ENCODE measurements at regions not wholly inside any gene's neighbourhood (a gene's known extent, or its start where the extent isn't known, plus 50 kb on each side); places are given as distances from the start of the nearest gene placed in this dataset.
"Not testable (repeated sequence)": the region's sequence is repeated elsewhere in the genome, so short reads cannot be mapped to it uniquely, and the experiment has no call there.

- Histone ChIP-seq H3K4me3 (ENCODE audit: low read depth, low read length) (no peak overlapping the region), H3K36me3 (ENCODE audit: insufficient read depth) (no peaks in the 10 kb centered on the region), H3K27ac (ENCODE audit: low read depth) (no peak overlapping the region), H3K4me1 (ENCODE audit: insufficient read depth) (no peaks in the 10 kb centered on the region)
- DNase-seq (ENCODE audit: extremely low spot score), result no peak
These were observed 853.7 kb downstream of the PLOD2 start for GRCh38 chr3:145307272-145307671.

GRCh38 chr3:145313751-145314150 is 847.2 kb downstream of the PLOD2 start:
- no peaks in the 10 kb centered on the region for H3K4me1 ChIP-seq (ENCODE audit: insufficient read depth)
- H3K27ac ChIP-seq (ENCODE audit: low read depth), result no peak overlapping the region
- WGBS, result 66% methylated on average over 2 of the region's 2 CpGs
- no peak for DNase-seq (ENCODE audit: extremely low spot score)
- no peaks in the 10 kb centered on the region for H3K36me3 ChIP-seq (ENCODE audit: insufficient read depth)
- H3K4me3 ChIP-seq (ENCODE audit: low read depth, low read length), result no peak overlapping the region

DNA sequence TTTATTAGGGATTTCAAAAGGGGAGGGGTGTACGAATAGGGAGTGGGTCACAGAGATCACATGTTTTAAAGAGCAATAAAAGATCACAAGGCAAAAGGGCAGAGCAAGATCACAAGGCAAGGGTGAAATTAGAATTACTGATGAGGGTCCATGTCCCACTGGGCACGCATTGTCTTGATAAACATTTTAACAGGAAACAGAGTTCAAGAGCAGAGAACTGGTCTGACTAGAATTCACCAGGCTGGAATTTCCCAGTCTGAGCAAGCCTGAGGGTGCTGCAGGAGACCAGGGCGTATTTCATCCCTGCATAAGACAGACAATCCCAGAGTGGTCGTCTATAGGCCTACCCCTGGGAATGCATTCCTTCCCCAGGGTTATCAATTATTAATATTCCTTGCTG is 844.7 kb downstream of the PLOD2 start:
- H3K4me1 ChIP-seq (ENCODE audit: insufficient read depth); H3K36me3 ChIP-seq (ENCODE audit: insufficient read depth); H3K4me3 ChIP-seq (ENCODE audit: low read depth, low read length); H3K27ac ChIP-seq (ENCODE audit: low read depth); DNase-seq (ENCODE audit: extremely low spot score): not testable (repeated sequence)
- 54% methylated on average over 4 of the region's 4 CpGs for WGBS

DNA sequence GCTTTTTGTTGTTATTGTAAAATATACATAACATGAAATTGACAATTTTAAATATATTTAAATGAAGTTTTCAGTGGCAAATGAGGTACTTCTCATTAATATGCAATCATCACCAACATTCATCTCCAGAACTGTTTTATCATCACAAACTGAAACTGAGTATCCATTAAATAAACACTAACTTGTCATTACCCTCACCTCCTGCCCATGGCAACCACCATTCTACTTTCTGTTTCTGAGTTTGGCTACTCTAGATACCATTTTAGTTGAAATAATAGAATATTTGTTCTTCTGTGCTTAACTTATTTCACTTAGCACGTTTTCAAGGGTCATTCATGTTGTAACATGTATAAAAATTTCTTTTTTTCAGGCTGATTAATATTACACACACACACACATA is 834.3 kb downstream of the PLOD2 start:
- Histone ChIP-seq H3K27ac (ENCODE audit: low read depth) (no peak overlapping the region), H3K36me3 (ENCODE audit: insufficient read depth) (no peaks in the 10 kb centered on the region), H3K4me3 (ENCODE audit: low read depth, low read length) (no peak overlapping the region), H3K4me1 (ENCODE audit: insufficient read depth) (no peaks in the 10 kb centered on the region)
- no peak for DNase-seq (ENCODE audit: extremely low spot score)
- WGBS, result 61% methylated on average over 1 of the region's 1 CpG

DNA sequence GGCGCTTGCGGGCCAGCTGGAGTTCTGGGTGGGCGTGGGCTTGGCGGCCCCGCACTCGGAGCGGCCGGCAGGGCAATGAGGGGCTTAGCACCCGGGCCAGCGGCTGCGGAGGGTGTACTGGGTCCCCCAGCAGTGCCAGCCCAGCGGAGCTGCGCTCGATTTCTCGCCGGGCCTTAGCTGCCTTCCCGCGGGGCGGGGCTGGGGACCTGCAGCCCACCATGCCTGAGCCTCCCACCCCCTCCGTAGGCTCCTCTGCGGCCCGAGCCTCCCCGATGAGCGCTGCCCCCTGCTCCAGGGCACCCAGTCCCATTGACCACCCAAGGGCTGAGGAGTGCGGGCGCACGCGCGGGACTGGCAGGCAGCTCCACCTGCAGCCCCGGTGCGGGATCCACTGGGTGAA is 827.6 kb downstream of the PLOD2 start:
- H3K27ac ChIP-seq (ENCODE audit: low read depth); H3K4me3 ChIP-seq (ENCODE audit: low read depth, low read length); H3K4me1 ChIP-seq (ENCODE audit: insufficient read depth); H3K36me3 ChIP-seq (ENCODE audit: insufficient read depth); DNase-seq (ENCODE audit: extremely low spot score): not testable (repeated sequence)
- 93% methylated on average over 31 of the region's 31 CpGs for WGBS

DNA sequence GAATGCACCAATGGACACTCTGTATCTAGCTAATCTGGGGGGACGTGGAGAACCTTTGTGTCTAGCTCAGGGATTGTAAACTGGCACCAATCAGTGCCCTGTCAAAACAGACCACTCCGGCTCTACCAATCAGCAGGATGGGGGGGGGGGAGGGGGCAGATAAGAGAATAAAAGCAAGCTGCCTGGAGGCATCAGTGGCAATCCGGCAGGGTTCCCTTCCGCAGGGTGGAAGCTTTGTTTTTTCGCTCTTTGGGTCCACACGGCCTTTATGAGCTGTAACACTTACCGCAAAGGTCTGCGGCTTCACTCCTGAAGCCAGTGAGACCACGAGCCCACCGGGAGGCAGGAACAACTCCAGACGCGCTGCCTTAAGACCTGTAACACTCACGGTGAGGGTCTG is 827.1 kb downstream of the PLOD2 start:
- H3K27ac ChIP-seq (ENCODE audit: low read depth), result no peak overlapping the region
- 88% methylated on average over 13 of the region's 13 CpGs for WGBS
- no peak for DNase-seq (ENCODE audit: extremely low spot score)
- no peaks in the 10 kb centered on the region for H3K4me1 ChIP-seq (ENCODE audit: insufficient read depth)
- H3K4me3 ChIP-seq (ENCODE audit: low read depth, low read length), result no peak overlapping the region
- H3K36me3 ChIP-seq (ENCODE audit: insufficient read depth), result no peaks in the 10 kb centered on the region

DNA sequence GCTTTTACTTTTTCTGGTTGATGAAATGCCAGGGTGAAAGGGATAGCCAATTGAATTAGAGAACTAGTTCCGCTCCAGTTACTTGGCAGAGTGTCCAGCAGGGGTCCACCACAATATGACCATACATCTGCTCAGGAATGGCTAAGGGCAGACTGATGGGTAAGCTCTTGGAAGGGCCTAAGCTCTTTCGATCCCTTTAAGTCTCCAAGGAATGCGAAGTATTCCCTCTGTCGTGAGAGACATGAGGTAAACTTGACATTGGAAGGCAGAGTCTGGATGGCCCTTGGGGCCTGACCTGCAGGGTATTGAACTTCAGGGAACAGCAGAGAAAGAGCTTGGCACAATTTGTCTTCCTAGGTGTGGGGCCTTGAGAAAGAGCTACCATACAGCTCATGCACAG is 805.8 kb downstream of the PLOD2 start:
- no peak overlapping the region for H3K4me3 ChIP-seq (ENCODE audit: low read depth, low read length)
- no peaks in the 10 kb centered on the region for H3K4me1 ChIP-seq (ENCODE audit: insufficient read depth)
- no peak overlapping the region for H3K27ac ChIP-seq (ENCODE audit: low read depth)
- H3K36me3 ChIP-seq (ENCODE audit: insufficient read depth), result no peaks in the 10 kb centered on the region
- DNase-seq (ENCODE audit: extremely low spot score), result no peak
- WGBS, result 86% methylated on average over 4 of the region's 4 CpGs

DNA sequence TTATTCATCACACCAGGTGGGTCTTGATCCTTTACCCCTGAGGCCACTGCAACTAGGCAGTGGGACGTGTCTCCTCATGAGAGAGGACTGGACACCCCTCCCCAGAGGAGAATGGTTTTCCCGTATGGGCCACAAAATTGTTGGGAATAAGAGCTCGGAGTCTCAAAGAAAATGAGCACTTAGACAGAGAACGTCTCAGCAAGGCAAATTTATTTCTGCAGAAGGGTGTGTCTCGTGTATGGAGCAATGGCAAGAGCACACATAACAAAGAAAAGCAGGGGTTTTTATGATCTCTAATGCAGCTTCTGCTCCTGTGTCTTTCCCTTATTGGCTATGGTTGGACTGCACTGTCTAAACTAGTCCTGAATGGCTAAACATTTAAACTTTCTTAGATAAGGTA is 803.5 kb downstream of the PLOD2 start:
- Histone ChIP-seq H3K4me3 (ENCODE audit: low read depth, low read length) (no peak overlapping the region), H3K4me1 (ENCODE audit: insufficient read depth) (no peaks in the 10 kb centered on the region), H3K27ac (ENCODE audit: low read depth) (no peak overlapping the region), H3K36me3 (ENCODE audit: insufficient read depth) (no peaks in the 10 kb centered on the region)
- WGBS, result 92% methylated on average over 5 of the region's 5 CpGs
- no peak for DNase-seq (ENCODE audit: extremely low spot score)

- WGBS, result 60% methylated on average over 1 of the region's 1 CpG
- Histone ChIP-seq H3K36me3 (ENCODE audit: insufficient read depth) (no peaks in the 10 kb centered on the region), H3K4me1 (ENCODE audit: insufficient read depth) (no peaks in the 10 kb centered on the region), H3K27ac (ENCODE audit: low read depth) (no peak overlapping the region), H3K4me3 (ENCODE audit: low read depth, low read length) (no peak overlapping the region)
- DNase-seq (ENCODE audit: extremely low spot score), result no peak
These were observed 801.9 kb downstream of the PLOD2 start for GRCh38 chr3:145359040-145359439.

- no peak for DNase-seq (ENCODE audit: extremely low spot score)
- WGBS, result 96% methylated on average over 2 of the region's 2 CpGs
- no peak overlapping the region for H3K27ac ChIP-seq (ENCODE audit: low read depth)
- H3K4me3 ChIP-seq (ENCODE audit: low read depth, low read length), result no peak overlapping the region
- H3K36me3 ChIP-seq (ENCODE audit: insufficient read depth), result no peaks in the 10 kb centered on the region
- H3K4me1 ChIP-seq (ENCODE audit: insufficient read depth), result no peaks in the 10 kb centered on the region
These were observed 792.2 kb downstream of the PLOD2 start for GRCh38 chr3:145368748-145369147.

DNA sequence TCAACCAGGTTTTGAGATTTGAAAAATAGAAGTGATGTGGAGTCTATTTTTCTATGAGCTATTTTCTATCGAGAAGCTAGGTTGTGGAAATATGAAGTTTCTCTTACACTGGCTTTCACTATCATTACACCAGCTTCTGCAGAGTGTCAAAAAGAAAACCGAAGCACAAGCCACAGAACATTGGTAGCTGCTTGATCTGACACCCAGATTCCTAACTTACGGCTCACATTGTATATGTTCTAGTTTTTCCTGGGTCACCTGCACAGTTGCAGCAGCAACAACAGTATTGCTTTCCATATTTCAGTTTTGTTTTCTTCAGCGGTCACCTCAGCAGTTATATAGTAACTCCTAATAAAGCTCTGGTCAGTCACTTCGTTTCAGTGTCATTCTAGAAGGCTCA is 790.1 kb downstream of the PLOD2 start:
- 78% methylated on average over 5 of the region's 5 CpGs for WGBS
- DNase-seq (ENCODE audit: extremely low spot score), result no peak
- H3K27ac ChIP-seq (ENCODE audit: low read depth), result no peak overlapping the region
- no peak overlapping the region for H3K4me3 ChIP-seq (ENCODE audit: low read depth, low read length)
- H3K36me3 ChIP-seq (ENCODE audit: insufficient read depth), result no peaks in the 10 kb centered on the region
- no peaks in the 10 kb centered on the region for H3K4me1 ChIP-seq (ENCODE audit: insufficient read depth)

DNA sequence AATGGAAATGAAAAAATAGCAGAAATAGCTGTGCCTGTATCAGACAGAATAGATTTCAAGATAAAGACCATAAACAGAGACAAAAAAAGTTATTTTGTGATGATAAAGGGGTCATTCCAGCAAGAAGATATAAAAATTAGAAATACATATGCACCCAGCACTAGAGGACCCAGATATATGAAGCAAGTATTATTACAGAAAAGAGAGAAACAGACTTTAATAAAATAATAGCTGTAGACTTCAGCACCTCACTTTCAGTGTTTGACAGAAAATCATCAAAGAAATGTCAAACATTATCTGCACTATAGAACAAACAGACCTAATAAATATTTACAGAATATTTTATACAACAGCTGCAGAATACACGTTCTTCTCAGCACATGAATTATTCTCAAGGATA is 783.7 kb downstream of the PLOD2 start:
- no peak overlapping the region for H3K4me3 ChIP-seq (ENCODE audit: low read depth, low read length)
- no peaks in the 10 kb centered on the region for H3K4me1 ChIP-seq (ENCODE audit: insufficient read depth)
- WGBS, result 48% methylated on average over 1 of the region's 1 CpG
- no peaks in the 10 kb centered on the region for H3K36me3 ChIP-seq (ENCODE audit: insufficient read depth)
- H3K27ac ChIP-seq (ENCODE audit: low read depth), result no peak overlapping the region
- DNase-seq (ENCODE audit: extremely low spot score), result no peak

- Histone ChIP-seq H3K27ac (ENCODE audit: low read depth) (no peak overlapping the region), H3K4me1 (ENCODE audit: insufficient read depth) (no peaks in the 10 kb centered on the region), H3K36me3 (ENCODE audit: insufficient read depth) (no peaks in the 10 kb centered on the region), H3K4me3 (ENCODE audit: low read depth, low read length) (no peak overlapping the region)
- no peak for DNase-seq (ENCODE audit: extremely low spot score)
- 73% methylated on average over 3 of the region's 3 CpGs for WGBS
These were observed 777.6 kb downstream of the PLOD2 start for GRCh38 chr3:145383416-145383815.

DNA sequence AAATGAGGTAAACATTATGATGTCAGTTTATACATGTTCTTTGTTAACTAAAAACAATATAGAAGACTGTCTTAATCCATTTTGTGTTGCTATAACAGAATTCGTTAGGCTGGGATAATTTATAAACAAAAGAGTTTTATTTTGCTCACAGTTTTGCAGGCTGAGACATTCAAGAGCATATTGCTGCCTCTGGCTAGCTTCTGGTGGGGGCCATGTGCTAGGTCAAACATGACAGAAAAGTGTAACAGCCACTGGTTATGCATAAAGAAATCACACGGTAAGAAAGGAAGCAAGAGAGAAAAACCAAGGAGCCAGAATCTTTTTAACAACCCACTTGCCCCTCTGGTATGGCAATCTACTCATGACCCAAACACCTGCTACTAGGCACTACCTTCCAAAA is 776.7 kb downstream of the PLOD2 start:
- 58% methylated on average over 2 of the region's 2 CpGs for WGBS
- Histone ChIP-seq H3K36me3 (ENCODE audit: insufficient read depth) (no peaks in the 10 kb centered on the region), H3K27ac (ENCODE audit: low read depth) (no peak overlapping the region), H3K4me3 (ENCODE audit: low read depth, low read length) (no peak overlapping the region), H3K4me1 (ENCODE audit: insufficient read depth) (no peaks in the 10 kb centered on the region)
- no peak for DNase-seq (ENCODE audit: extremely low spot score)

GRCh38 chr3:145387211-145387610 is 773.8 kb downstream of the PLOD2 start:
- DNase-seq (ENCODE audit: extremely low spot score), result no peak
- no peak overlapping the region for H3K27ac ChIP-seq (ENCODE audit: low read depth)
- H3K4me1 ChIP-seq (ENCODE audit: insufficient read depth), result no peaks in the 10 kb centered on the region
- H3K36me3 ChIP-seq (ENCODE audit: insufficient read depth), result no peaks in the 10 kb centered on the region
- H3K4me3 ChIP-seq (ENCODE audit: low read depth, low read length), result no peak overlapping the region

All from urinary bladder (tissue), 3 donors.